ENCODE measurements at regions not wholly inside any gene's neighbourhood (a gene's known extent, or its start where the extent isn't known, plus 50 kb on each side); places are given as distances from the start of the nearest gene placed in this dataset.

- no peak overlapping the region for H3K27ac ChIP-seq (ENCODE audit: extremely low read depth, low read depth, low read length)
- no peaks in the 10 kb centered on the region for H3K36me3 ChIP-seq (ENCODE audit: control insufficient read depth, insufficient read depth, low read length)
- no peak overlapping the region for H3K4me2 ChIP-seq (ENCODE audit: insufficient read depth, low read length)
- in situ Hi-C loops (cut with MboI) = no loop called here
- no peak overlapping the region for H3K9ac ChIP-seq (ENCODE audit: insufficient read depth in 1 of 2, low read depth in 2 of 2, low read length in 2 of 2)
- no peak overlapping the region for H2AFZ ChIP-seq (ENCODE audit: low read depth, low read length)
- no peak for DNase-seq (ENCODE audit: extremely low read depth in 1 of 4, low spot score in 3 of 4)
- no peak for ATAC-seq
- H3K9me3 ChIP-seq (replicated peaks; ENCODE audit: control insufficient read depth, insufficient read depth, low read depth, low read length) = peaks cover 3% of the 10 kb centered on the region
- ChIA-PET POLR2A (no interaction called here), CTCF (ENCODE audit: low intra/inter-chr PET ratio) (no interaction called here)
- no peak overlapping the region for H3K4me3 ChIP-seq
- no peaks in the 10 kb centered on the region for H4K20me1 ChIP-seq (replicated peaks; ENCODE audit: control insufficient read depth, insufficient read depth, low read length)
- intact Hi-C loops (cut with micrococcal nuclease) = no loop called here
- 0% methylated on average over 1 of the region's 1 CpG for WGBS (ENCODE audit: insufficient coverage, low coverage, missing lambda C conversion rate)
- no peaks in the 10 kb centered on the region for H3K27me3 ChIP-seq (ENCODE audit: control insufficient read depth in 2 of 2, insufficient read depth in 2 of 2, low read length in 2 of 2)
- no peak for FAIRE-seq
- H3K79me2 ChIP-seq (ENCODE audit: control insufficient read depth, insufficient read depth, low read length) = no peaks in the 10 kb centered on the region
- H3K9me1 ChIP-seq (ENCODE audit: control insufficient read depth, insufficient read depth, low read length) = no peaks in the 10 kb centered on the region
- no TSS peak for BruUV-seq (replicated peaks)
- no peaks in the 10 kb centered on the region for H3K4me1 ChIP-seq (replicated peaks in 1 of 2; ENCODE audit: control insufficient read depth in 2 of 2, insufficient read depth in 2 of 2, low read length in 2 of 2)
- TF ChIP-seq ZNF584 (CRISPR knock-in tag; IDR thresholded peaks at IDR 0.05; ENCODE audit: low read depth) (no peak), FOXA3 (CRISPR knock-in tag; conservative IDR thresholded peaks at IDR 0.05 in 1 of 2, IDR thresholded peaks at IDR 0.05 in 1 of 2) (no peak), NR4A1 (CRISPR knock-in tag; IDR thresholded peaks at IDR 0.05) (no peak), NR4A1 (tag; IDR thresholded peaks at IDR 0.05) (no peak), C11orf30 (IDR thresholded peaks at IDR 0.05; ENCODE audit: low read depth) (no peak), RFX7 (CRISPR knock-in tag; IDR thresholded peaks at IDR 0.05) (no peak), PRPF4 (IDR thresholded peaks at IDR 0.05; ENCODE audit: insufficient read depth, low read depth, low read length, poor library complexity, severe bottlenecking) (no peak), MEIS2 (IDR thresholded peaks at IDR 0.05; ENCODE audit: partially characterized antibody) (no peak), IRF1 (CRISPR knock-in tag; IDR thresholded peaks at IDR 0.05; ENCODE audit: borderline replicate concordance) (no peak), CBX8 (IDR thresholded peaks at IDR 0.05; ENCODE audit: borderline replicate concordance, extremely low read depth, low read depth, low read length, poor library complexity, severe bottlenecking) (no peak), ETS2 (tag; IDR thresholded peaks at IDR 0.05; ENCODE audit: borderline replicate concordance, poor library complexity, severe bottlenecking) (no peak), CTCF (IDR thresholded peaks at IDR 0.05 in 2 of 3, conservative IDR thresholded peaks at IDR 0.05 in 1 of 3; ENCODE audit: insufficient read depth in 2 of 3, low read depth in 1 of 3, low read length in 3 of 3) (no peak), COPS2 (conservative IDR thresholded peaks at IDR 0.05) (no peak), PURB (CRISPR knock-in tag; IDR thresholded peaks at IDR 0.05; ENCODE audit: low read depth) (no peak), NR1H2 (CRISPR knock-in tag; IDR thresholded peaks at IDR 0.05) (no peak), STAT5B (CRISPR knock-in tag; IDR thresholded peaks at IDR 0.05) (no peak), AFF1 (IDR thresholded peaks at IDR 0.05; ENCODE audit: low read depth in 1 of 2, partially characterized antibody in 2 of 2) (no peak)
Measured at GRCh38 chr7:89563597-89563996, 590.7 kb upstream of the STEAP1 start.

All from K562 (cell line).